Left lung (tissue), 4 donors: ENCODE measurements at regions not wholly inside any gene's neighbourhood (a gene's known extent, or its start where the extent isn't known, plus 50 kb on each side); places are given as distances from the start of the nearest gene placed in this dataset.

ENCODE experiments used
- ATAC-seq: fragments of 200-7000 bp; cut with Tn5 transposase; one replicate; pipeline ENCODE4 v1.9.1; 2020; ENCODE audit warnings: moderate library complexity
- DNase-seq, 4 donors: peaks; one replicate each; pipeline ENCODE4 v3.0.0-alpha.2; 2013 to 2020
- H3K27ac ChIP-seq, 2 donors: fragments of 200-600 bp; sonication (generic) in 1 of 2; one replicate each; pipeline versions ENCODE4 v1.5.0 to v1.8.0; 2020 to 2021
- H3K27me3 ChIP-seq, 2 donors: fragments of 200-600 bp; sonication (generic) in 1 of 2; one replicate each; pipeline versions ENCODE4 v1.5.0 to v1.8.0; 2020 to 2021
- H3K36me3 ChIP-seq, 2 donors: fragments of 200-600 bp; sonication (generic) in 1 of 2; one replicate each; pipeline versions ENCODE4 v1.5.0 to v1.8.0; 2020 to 2021
- H3K4me1 ChIP-seq, 2 donors: fragments of 200-600 bp; one replicate each; pipeline ENCODE4 v1.8.0; 2021
- H3K4me3 ChIP-seq, 2 donors: fragments of 200-600 bp; sonication (generic) in 1 of 2; one replicate each; pipeline versions ENCODE4 v1.5.0 to v1.8.0; 2020 to 2021; ENCODE audit warnings: mild to moderate bottlenecking in 1 of 2
- H3K9me3 ChIP-seq, 2 donors: fragments of 200-600 bp; sonication (generic) in 1 of 2; one replicate each; pipeline versions ENCODE4 v1.5.0 to v1.8.0; 2020 to 2021
- intact Hi-C, 2 donors: fragments of 100-400 bp; cut with DNase I; formaldehyde crosslinking; loops; one replicate each; pipeline versions ENCODE4 v1.11.2 to v1.14.2; 2022
- TF ChIP-seq, protein P1 (sequence below), 2 donors: fragments of 200-600 bp; sonication (generic) in 1 of 2; IDR thresholded peaks; one replicate each; pipeline versions ENCODE4 v1.5.0 to v1.8.0; 2021; ENCODE audit warnings: antibody characterized with exemption in 2 of 2
- donor health status: DM: no; HTN: yes; CAD: no.
- donor health status: DM: no; HTN: no; CAD: no.

DNA sequence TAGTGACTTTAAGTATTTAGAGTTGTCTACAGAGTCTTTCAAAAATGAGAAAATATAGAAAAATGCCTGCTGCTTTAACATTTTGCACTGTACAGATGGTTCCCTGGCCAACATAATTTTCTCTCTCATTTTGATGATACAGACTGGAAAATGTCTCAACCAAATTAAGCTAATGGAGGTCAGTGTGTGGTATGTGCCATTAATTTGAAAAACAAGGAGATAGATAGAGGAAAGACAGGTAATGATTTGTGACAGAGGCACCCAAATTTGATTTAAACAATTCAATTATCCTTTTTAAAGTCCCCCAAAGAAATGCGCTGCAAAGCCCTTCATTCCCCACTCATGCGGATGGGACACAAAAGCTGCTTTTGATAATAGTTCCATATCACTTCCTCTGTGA lies 140.0 kb downstream of the ASCL1 start:
- intact Hi-C loops, result no loop called here
- ATAC-seq, result no peak
- H3K27me3 ChIP-seq, result no peaks in the 10 kb centered on the region

DNA sequence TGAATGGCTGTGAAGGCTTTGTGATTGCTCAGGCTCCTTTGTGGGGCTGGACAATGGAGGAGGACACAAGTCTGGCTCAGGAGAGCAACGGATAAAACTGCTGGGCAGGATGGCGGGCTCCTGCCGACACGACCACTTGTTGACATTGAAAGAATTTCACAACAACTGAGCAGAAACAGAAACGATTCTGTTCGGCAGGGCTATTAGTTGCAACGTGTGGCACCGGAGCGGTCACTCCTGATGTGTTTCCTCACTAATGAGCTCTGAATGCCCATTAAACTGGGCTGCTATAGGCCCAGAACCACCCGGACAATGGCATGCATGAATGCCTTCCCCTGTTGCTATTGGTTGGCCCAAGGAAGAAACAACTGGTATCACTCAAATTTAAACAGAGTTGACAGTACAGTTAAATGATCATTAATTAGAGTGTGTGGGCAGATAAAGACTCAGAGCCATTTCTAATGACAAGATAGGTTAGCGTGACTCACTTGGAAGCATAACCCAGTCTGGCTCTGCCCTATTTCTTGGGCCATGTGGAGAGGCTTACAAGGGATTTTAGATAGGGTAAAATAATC lies 142.9 kb downstream of the ASCL1 start:
- no peak for DNase-seq
- no peak for ATAC-seq
- Histone ChIP-seq H3K27ac (no peak overlapping the region), H3K9me3 (peaks cover 0 to 1% of the 10 kb centered on the region in 2 donors), H3K27me3 (no peaks in the 10 kb centered on the region), H3K36me3 (no peaks in the 10 kb centered on the region), H3K4me1 (no peaks in the 10 kb centered on the region), H3K4me3 (no peak overlapping the region)
- TF ChIP-seq, protein P1, sequence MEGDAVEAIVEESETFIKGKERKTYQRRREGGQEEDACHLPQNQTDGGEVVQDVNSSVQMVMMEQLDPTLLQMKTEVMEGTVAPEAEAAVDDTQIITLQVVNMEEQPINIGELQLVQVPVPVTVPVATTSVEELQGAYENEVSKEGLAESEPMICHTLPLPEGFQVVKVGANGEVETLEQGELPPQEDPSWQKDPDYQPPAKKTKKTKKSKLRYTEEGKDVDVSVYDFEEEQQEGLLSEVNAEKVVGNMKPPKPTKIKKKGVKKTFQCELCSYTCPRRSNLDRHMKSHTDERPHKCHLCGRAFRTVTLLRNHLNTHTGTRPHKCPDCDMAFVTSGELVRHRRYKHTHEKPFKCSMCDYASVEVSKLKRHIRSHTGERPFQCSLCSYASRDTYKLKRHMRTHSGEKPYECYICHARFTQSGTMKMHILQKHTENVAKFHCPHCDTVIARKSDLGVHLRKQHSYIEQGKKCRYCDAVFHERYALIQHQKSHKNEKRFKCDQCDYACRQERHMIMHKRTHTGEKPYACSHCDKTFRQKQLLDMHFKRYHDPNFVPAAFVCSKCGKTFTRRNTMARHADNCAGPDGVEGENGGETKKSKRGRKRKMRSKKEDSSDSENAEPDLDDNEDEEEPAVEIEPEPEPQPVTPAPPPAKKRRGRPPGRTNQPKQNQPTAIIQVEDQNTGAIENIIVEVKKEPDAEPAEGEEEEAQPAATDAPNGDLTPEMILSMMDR (IDR thresholded peaks at IDR 0.05), result no peak
- intact Hi-C loops, result no loop called here

More for the DNA sequence above, 140.0 kb downstream of the ASCL1 start:
- H3K27ac ChIP-seq, result no peak overlapping the region
- TF ChIP-seq, protein P1 (IDR thresholded peaks at IDR 0.05), result no peak
- no peak overlapping the region for H3K4me3 ChIP-seq
- H3K9me3 ChIP-seq, result peaks cover 0 to 1% of the 10 kb centered on the region in 2 donors
- H3K4me1 ChIP-seq, result no peaks in the 10 kb centered on the region
- DNase-seq, result no peak
- H3K36me3 ChIP-seq, result no peaks in the 10 kb centered on the region

DNA sequence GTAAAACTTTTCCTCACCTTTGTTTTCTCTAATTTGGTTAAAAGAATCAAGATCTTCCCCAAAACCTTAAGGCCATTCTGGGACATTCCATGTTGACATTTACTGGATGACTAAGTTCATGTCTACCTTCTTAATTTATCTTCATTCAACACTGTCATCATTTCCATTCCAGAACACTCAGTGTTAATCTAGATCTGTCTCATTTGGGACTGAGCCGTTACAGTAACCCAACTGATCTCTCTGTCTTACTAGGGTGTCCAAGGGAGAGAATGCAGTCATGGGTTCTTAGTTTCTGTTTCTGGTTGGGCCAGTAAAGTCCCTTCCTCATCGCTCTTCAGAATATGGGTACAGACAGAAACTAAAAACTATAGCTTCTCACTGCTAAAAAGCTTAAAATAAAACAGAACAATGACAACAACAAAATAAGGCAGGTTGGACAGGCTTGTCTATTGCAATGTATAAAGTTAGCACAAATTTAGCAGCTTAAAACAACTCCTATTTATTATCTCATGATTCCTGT lies 144.8 kb downstream of the ASCL1 start:
- DNase-seq (no peak), ATAC-seq (no peak)
- Histone ChIP-seq H3K27me3 (no peaks in the 10 kb centered on the region), H3K9me3 (peaks cover 0 to 1% of the 10 kb centered on the region in 2 donors), H3K27ac (no peak overlapping the region), H3K4me1 (no peaks in the 10 kb centered on the region), H3K4me3 (no peak overlapping the region), H3K36me3 (no peaks in the 10 kb centered on the region)
- intact Hi-C loops, result no loop called here
- TF ChIP-seq, protein P1 (IDR thresholded peaks at IDR 0.05), result no peak

DNA sequence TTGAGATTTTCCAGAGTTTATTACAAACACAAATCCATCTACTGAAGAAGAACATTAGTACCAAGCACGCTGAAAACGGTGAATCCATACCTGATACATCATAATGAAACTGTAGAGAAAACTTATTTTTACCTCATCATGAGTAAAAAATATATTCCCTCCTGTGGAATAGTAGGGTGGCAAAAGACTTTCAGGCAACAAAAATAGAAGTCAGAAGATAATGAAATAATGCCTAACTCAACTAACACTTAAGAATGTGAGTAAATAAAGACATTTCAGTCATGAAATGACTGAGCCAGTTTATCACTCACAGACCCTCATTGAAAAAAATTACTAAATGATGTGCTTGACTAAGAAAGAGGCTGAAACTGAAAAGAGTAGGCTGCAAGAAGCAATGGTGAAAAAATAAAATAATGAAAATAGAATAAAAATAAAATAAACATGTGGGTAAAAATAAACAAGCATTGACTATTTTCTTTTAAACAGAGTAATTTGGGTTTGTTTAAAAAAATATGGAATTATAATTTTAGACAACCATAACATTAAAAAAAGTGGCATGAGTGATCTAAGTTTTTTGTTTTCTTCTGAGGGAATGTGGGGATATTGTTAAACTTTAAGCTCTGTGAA lies 148.6 kb downstream of the ASCL1 start:
- Histone ChIP-seq H3K4me3 (no peak overlapping the region), H3K36me3 (no peaks in the 10 kb centered on the region), H3K27me3 (no peaks in the 10 kb centered on the region), H3K4me1 (no peaks in the 10 kb centered on the region), H3K9me3 (no peaks in the 10 kb centered on the region), H3K27ac (no peak overlapping the region)
- ATAC-seq (no peak), DNase-seq (no peak)
- TF ChIP-seq, protein P1 (IDR thresholded peaks at IDR 0.05), result no peak
- intact Hi-C loops, result no loop called here

DNA sequence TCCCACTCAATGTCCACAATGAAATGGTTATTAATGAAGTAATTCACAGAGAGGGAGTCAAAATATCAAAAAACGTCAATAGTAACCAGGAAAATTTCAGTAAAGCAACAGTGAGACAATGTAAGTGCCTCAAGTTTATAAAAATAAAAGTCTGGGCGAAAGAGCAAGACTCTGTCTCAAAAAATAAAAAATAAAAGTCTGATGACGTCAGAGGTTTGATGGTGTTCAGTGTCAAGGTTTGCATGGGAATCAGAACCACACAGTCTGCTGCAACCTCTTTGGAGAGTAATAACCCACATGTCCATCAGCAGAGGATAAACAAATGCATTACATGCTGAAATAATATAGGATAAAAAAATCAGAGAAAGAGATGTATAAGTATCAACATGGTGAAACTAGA lies 152.4 kb downstream of the ASCL1 start:
- H3K4me1 ChIP-seq, result no peaks in the 10 kb centered on the region
- intact Hi-C loops, result no loop called here
- TF ChIP-seq, protein P1 (IDR thresholded peaks at IDR 0.05), result no peak
- DNase-seq (no peak), ATAC-seq (no peak)
- no peaks in the 10 kb centered on the region for H3K27me3 ChIP-seq
- no peaks in the 10 kb centered on the region for H3K9me3 ChIP-seq
- no peaks in the 10 kb centered on the region for H3K36me3 ChIP-seq
- no peak overlapping the region for H3K4me3 ChIP-seq
- H3K27ac ChIP-seq, result no peak overlapping the region
